GM23338 (cell line): ENCODE measurements at regions not wholly inside any gene's neighbourhood (a gene's known extent, or its start where the extent isn't known, plus 50 kb on each side); places are given as distances from the start of the nearest gene placed in this dataset.

ENCODE experiments used
- ATAC-seq: fragments of 200-7000 bp; cut with Tn5 transposase; 3 replicates; pipeline ENCODE4 v1.9.1; 2020
- DNase-seq: peaks from one replicate; pipeline ENCODE4 v3.0.0-alpha.2; 2015; ENCODE audit warnings: low spot score
- H2AFZ ChIP-seq: fragments of 200-600 bp; sonication (generic); 2 replicates; pipeline ENCODE4 v1.8.0; 2016; ENCODE audit warnings: antibody characterized with exemption, mild to moderate bottlenecking, moderate library complexity
- H3F3A ChIP-seq: fragments of 200-600 bp; sonication (generic); replicated peaks from 2 replicates; pipeline ENCODE4 v1.8.0; 2017; ENCODE audit warnings: antibody characterized with exemption, mixed run types, low read depth
- H3K27ac ChIP-seq: fragments of 200-600 bp; sonication (generic); 2 replicates; pipeline ENCODE4 v1.6.1; 2016; ENCODE audit warnings: low read depth
- H3K27me3 ChIP-seq: fragments of 200-600 bp; sonication (generic); 2 replicates; pipeline ENCODE4 v1.8.0; 2016; ENCODE audit warnings: mild to moderate bottlenecking, mixed run types, moderate library complexity; ENCODE audit not compliant: insufficient read depth
- H3K36me3 ChIP-seq: fragments of 200-600 bp; sonication (generic); 2 replicates; pipeline ENCODE4 v1.8.0; 2016; ENCODE audit warnings: mild to moderate bottlenecking; ENCODE audit not compliant: insufficient read depth
- H3K4me1 ChIP-seq: fragments of 200-600 bp; sonication (generic); 2 replicates; pipeline ENCODE4 v1.8.0; 2016; ENCODE audit warnings: mild to moderate bottlenecking, moderate library complexity; ENCODE audit not compliant: insufficient read depth
- H3K4me2 ChIP-seq: fragments of 200-600 bp; sonication (generic); 2 replicates; pipeline ENCODE4 v1.7.1; 2017; ENCODE audit warnings: mixed run types
- H3K4me3 ChIP-seq: fragments of 200-600 bp; sonication (generic); 2 replicates; pipeline ENCODE4 v1.6.1; 2016; ENCODE audit warnings: mixed run types
- H3K79me2 ChIP-seq: fragments of 200-600 bp; sonication (generic); replicated peaks from 2 replicates; pipeline ENCODE4 v1.8.0; 2017; ENCODE audit warnings: mild to moderate bottlenecking; ENCODE audit not compliant: insufficient read depth
- H3K9me2 ChIP-seq: fragments of 200-600 bp; sonication (generic); 2 replicates; pipeline ENCODE4 v1.8.0; 2017; ENCODE audit not compliant: insufficient read depth
- H4K20me1 ChIP-seq: fragments of 200-600 bp; sonication (generic); replicated peaks from 2 replicates; pipeline ENCODE4 v1.8.0; 2017; ENCODE audit warnings: mild to moderate bottlenecking; ENCODE audit not compliant: insufficient read depth
- H3K27ac Mint-ChIP-seq: 2 replicates; pipeline ENCODE4 v1.8.0; 2020; ENCODE audit warnings: inconsistent platforms, mild to moderate bottlenecking, moderate library complexity, mixed read lengths
- H3K27me3 Mint-ChIP-seq: 3 replicates; pipeline ENCODE4 v1.8.0; 2022; ENCODE audit warnings: low read depth, mild to moderate bottlenecking, moderate library complexity, mixed read lengths, inconsistent platforms; ENCODE audit not compliant: insufficient read depth, poor library complexity
- H3K36me3 Mint-ChIP-seq: 3 replicates; pipeline ENCODE4 v1.8.0; 2021; ENCODE audit warnings: low read depth, mild to moderate bottlenecking, inconsistent platforms, moderate library complexity, mixed read lengths
- H3K4me1 Mint-ChIP-seq: 3 replicates; pipeline ENCODE4 v1.8.0; 2020; ENCODE audit warnings: mild to moderate bottlenecking, inconsistent platforms, mixed read lengths
- H3K4me3 Mint-ChIP-seq: 3 replicates; pipeline ENCODE4 v1.8.0; 2021; ENCODE audit warnings: moderate library complexity, mild to moderate bottlenecking, inconsistent platforms, mixed read lengths
- H3K9me3 Mint-ChIP-seq: 3 replicates; pipeline ENCODE4 v1.8.0; 2020; ENCODE audit warnings: moderate library complexity, mild to moderate bottlenecking, inconsistent platforms, mixed read lengths
- CREB1 ChIP-seq: fragments of 250-450 bp; sonication (Bioruptor Pico); IDR thresholded peaks from 2 replicates; pipeline ENCODE4 v1.5.0; 2020; ENCODE audit warnings: low read depth, mild to moderate bottlenecking, moderate library complexity
- CTCF ChIP-seq, 2 experiments: fragments of 200-600 bp in 1 of 2; sonication (generic) in 1 of 2; conservative IDR thresholded peaks; 2 replicates each; pipeline versions ENCODE4 v1.5.1 to v1.6.1; 2016 to 2017; ENCODE audit warnings: antibody characterized with exemption in 2 of 2, low read depth in 2 of 2, mild to moderate bottlenecking in 2 of 2, moderate library complexity in 1 of 2
- EZH2phosphoT487 ChIP-seq: fragments of 200-600 bp; sonication (generic); IDR thresholded peaks from one replicate; pipeline ENCODE4 v1.8.1; 2018; ENCODE audit warnings: antibody characterized with exemption; ENCODE audit not compliant: unreplicated experiment
- JUNB ChIP-seq: IDR thresholded peaks from one replicate; pipeline ENCODE4 v1.6.1; 2016; ENCODE audit warnings: antibody characterized with exemption; ENCODE audit not compliant: unreplicated experiment
- NANOG ChIP-seq: IDR thresholded peaks from 2 replicates; pipeline ENCODE4 v1.6.1; 2016; ENCODE audit warnings: antibody characterized with exemption, borderline replicate concordance
- POLR2AphosphoS5 ChIP-seq: IDR thresholded peaks from 2 replicates; pipeline ENCODE4 v1.6.1; 2016; ENCODE audit warnings: antibody characterized with exemption, low read depth
- STAT1 ChIP-seq: IDR thresholded peaks from one replicate; pipeline ENCODE4 v1.6.1; 2016; ENCODE audit warnings: antibody characterized with exemption; ENCODE audit not compliant: unreplicated experiment
- ZNF114 ChIP-seq: fragments of 250-450 bp; sonication (Bioruptor Pico); IDR thresholded peaks from 2 replicates; pipeline ENCODE4 v1.5.0; 2020; ENCODE audit warnings: mild to moderate bottlenecking, moderate library complexity
- ZNF331 ChIP-seq: fragments of 250-450 bp; sonication (Bioruptor Pico); IDR thresholded peaks from 2 replicates; pipeline ENCODE4 v1.5.0; 2020; ENCODE audit warnings: low read depth, mild to moderate bottlenecking, moderate library complexity
- TF ChIP-seq, protein P1 (sequence below): IDR thresholded peaks from one replicate; pipeline ENCODE4 v1.6.1; 2018; ENCODE audit warnings: antibody characterized with exemption; ENCODE audit not compliant: unreplicated experiment
- TF ChIP-seq, protein P2 (sequence below): IDR thresholded peaks from 2 replicates; pipeline ENCODE4 v1.6.1; 2016; ENCODE audit warnings: antibody characterized with exemption

GRCh38 chr9:79847074-79847473 is 275.3 kb downstream of the TLE4 start:
- Histone ChIP-seq H3K4me2 (no peak overlapping the region), H3F3A (no peaks in the 10 kb centered on the region), H3K9me2 (no peaks in the 10 kb centered on the region), H3K79me2 (no peaks in the 10 kb centered on the region), H2AFZ (no peak overlapping the region), H3K4me1 (peaks cover 16% of the 10 kb centered on the region), H3K27me3 (no peaks in the 10 kb centered on the region), H3K4me3 (no peak overlapping the region), H4K20me1 (no peaks in the 10 kb centered on the region), H3K27ac (no peak overlapping the region), H3K36me3 (no peaks in the 10 kb centered on the region)
- DNase-seq (no peak), ATAC-seq (no peak)
- Mint-ChIP-seq H3K9me3 (no peaks in the 10 kb centered on the region), H3K27me3 (peaks cover 5% of the 10 kb centered on the region), H3K4me1 (peaks cover 14% of the 10 kb centered on the region; the same call in 2 of the 3 replicates), H3K27ac (no peak overlapping the region), H3K36me3 (no peaks in the 10 kb centered on the region), H3K4me3 (no peak overlapping the region)
- TF ChIP-seq ZNF114 (CRISPR knock-in tag) = no peak
- TF ChIP-seq, protein P1, sequence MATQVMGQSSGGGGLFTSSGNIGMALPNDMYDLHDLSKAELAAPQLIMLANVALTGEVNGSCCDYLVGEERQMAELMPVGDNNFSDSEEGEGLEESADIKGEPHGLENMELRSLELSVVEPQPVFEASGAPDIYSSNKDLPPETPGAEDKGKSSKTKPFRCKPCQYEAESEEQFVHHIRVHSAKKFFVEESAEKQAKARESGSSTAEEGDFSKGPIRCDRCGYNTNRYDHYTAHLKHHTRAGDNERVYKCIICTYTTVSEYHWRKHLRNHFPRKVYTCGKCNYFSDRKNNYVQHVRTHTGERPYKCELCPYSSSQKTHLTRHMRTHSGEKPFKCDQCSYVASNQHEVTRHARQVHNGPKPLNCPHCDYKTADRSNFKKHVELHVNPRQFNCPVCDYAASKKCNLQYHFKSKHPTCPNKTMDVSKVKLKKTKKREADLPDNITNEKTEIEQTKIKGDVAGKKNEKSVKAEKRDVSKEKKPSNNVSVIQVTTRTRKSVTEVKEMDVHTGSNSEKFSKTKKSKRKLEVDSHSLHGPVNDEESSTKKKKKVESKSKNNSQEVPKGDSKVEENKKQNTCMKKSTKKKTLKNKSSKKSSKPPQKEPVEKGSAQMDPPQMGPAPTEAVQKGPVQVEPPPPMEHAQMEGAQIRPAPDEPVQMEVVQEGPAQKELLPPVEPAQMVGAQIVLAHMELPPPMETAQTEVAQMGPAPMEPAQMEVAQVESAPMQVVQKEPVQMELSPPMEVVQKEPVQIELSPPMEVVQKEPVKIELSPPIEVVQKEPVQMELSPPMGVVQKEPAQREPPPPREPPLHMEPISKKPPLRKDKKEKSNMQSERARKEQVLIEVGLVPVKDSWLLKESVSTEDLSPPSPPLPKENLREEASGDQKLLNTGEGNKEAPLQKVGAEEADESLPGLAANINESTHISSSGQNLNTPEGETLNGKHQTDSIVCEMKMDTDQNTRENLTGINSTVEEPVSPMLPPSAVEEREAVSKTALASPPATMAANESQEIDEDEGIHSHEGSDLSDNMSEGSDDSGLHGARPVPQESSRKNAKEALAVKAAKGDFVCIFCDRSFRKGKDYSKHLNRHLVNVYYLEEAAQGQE = no peak
- no peak for TF ChIP-seq STAT1
- no peak for TF ChIP-seq CTCF (conservative IDR thresholded peaks at IDR 0.05; ENCODE audit: low read depth in 2 of 2)
- no peak for TF ChIP-seq CREB1 (CRISPR knock-in tag)
- no peak for TF ChIP-seq ZNF331 (CRISPR knock-in tag)
- TF ChIP-seq NANOG = no peak
- TF ChIP-seq EZH2phosphoT487 = no peak
- TF ChIP-seq, protein P2, sequence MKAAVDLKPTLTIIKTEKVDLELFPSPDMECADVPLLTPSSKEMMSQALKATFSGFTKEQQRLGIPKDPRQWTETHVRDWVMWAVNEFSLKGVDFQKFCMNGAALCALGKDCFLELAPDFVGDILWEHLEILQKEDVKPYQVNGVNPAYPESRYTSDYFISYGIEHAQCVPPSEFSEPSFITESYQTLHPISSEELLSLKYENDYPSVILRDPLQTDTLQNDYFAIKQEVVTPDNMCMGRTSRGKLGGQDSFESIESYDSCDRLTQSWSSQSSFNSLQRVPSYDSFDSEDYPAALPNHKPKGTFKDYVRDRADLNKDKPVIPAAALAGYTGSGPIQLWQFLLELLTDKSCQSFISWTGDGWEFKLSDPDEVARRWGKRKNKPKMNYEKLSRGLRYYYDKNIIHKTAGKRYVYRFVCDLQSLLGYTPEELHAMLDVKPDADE = no peak
- TF ChIP-seq JUNB = no peak
- TF ChIP-seq POLR2AphosphoS5 = no peak
